HG02981 (cell line): ENCODE measurements at regions not wholly inside any gene's neighbourhood (a gene's known extent, or its start where the extent isn't known, plus 50 kb on each side); places are given as distances from the start of the nearest gene placed in this dataset.
"Not testable (repeated sequence)": the region's sequence is repeated elsewhere in the genome, so short reads cannot be mapped to it uniquely, and the experiment has no call there.

Experiments used
- ATAC-seq: cut with Tn5 transposase; IDR thresholded peaks from one replicate; pipeline ENCODE4 v1.9.1; 2021; ENCODE audit warnings: mild to moderate bottlenecking, moderate library complexity; ENCODE audit not compliant: unreplicated experiment

DNA sequence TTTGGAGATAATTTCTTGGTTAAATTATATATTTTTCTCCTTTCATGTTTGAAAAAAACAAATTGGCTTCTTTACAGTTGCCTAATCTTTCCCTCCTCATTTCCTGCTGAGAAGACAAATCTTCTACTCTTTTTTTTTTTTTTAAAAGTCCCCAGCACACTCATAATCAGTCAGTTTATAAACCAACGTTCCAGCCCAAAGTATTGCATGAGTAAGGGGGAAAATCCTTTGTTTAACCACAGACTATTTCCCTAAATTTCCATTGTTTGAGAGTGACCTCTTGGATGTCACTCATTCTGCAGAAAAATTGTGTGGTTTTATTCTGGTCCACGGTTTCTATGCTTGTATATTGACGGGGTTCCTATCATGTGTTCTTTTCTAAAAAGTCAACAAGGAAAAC is 55.1 kb upstream of the TLR4 start:
- no peak for ATAC-seq

DNA sequence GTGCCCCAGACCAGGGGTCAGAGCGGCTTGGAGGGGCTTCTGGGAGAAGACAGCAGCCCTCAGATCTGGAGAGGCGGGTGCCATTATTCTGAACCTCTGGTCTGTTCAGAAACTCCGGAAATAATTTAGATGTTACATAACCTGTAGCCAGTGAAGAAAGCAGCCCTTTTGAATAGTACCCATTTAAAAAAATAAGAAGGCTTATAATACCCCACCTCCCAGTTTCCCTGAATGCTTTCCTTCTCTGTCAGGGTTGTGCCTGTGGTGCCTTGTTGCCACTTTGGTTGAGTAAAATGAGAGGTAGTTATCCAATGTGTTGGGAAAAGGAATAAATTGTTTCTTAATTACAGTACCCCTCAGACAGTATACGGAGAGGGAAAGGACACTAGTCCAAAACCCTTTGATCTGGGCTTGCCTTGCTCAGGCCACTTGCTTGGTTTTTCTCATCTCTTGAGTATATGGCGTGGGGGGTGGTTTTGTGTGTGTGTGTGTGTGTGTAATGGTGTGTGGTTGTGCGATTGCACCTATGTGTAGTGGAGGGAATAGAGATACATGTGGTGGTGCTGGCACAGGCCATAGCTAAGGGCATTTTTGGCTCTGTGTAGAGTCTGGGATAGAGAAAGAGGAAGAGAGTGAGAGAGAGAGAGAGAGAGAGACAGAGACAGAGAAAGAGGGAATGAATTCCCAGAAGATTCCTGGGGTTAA is 59.1 kb upstream of the TLR4 start:
- ATAC-seq, result peak; percentile 21

DNA sequence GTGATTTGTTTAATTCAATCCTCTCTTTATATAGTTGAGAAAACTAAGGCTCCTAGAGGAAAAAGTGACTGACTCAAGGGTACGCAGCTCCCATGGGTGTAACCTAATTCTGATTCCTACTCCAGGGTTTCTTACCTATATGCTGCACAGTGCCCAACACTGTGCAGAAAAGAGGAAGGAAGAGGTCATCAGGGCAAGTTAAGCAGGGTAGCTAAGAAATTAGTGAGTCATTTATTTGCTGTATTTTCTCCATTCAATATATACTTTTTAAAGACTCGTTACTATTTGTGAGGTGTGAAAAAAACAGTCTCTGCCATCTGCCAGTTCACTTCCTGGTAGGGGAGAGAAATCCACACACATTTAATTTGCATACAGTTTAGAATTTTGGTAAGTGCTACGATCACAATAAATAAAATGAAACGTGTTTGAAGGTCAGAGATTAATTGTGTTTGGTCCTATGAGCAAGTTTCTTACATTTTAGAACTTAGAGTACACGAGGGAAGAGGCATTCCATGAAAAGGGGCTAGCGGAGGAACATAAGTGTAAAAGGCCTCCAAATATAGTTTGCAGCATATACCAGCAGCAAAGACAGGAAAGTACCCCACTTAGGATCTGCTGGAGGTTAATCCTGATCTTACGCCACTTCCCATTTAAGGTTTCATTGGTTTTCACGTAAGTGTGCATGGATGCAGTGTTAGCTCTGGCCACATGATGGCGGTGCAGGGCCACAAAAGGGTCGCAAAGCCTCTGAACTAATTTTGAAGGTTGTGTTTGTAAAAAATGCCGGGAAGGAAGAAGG is 59.9 kb upstream of the TLR4 start:
- peak; percentile 75 for ATAC-seq

DNA sequence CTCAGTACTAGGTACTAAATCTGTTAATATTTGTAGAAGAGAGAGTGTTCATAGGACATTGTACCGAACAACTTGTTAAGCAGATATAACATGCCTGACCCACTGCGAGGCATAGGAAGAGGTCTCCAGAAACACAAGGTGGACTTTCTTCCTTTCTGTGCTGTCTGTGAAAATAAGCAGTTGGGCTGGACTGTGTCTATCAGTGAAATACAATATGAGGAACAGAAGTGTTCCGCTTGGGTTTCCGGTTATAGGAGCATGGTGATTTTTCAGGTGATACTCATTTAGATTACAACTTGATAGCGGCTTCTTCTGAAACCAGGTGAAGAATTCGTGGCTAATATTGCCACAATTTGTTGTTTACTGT is 60.9 kb upstream of the TLR4 start:
- ATAC-seq, result no peak

DNA sequence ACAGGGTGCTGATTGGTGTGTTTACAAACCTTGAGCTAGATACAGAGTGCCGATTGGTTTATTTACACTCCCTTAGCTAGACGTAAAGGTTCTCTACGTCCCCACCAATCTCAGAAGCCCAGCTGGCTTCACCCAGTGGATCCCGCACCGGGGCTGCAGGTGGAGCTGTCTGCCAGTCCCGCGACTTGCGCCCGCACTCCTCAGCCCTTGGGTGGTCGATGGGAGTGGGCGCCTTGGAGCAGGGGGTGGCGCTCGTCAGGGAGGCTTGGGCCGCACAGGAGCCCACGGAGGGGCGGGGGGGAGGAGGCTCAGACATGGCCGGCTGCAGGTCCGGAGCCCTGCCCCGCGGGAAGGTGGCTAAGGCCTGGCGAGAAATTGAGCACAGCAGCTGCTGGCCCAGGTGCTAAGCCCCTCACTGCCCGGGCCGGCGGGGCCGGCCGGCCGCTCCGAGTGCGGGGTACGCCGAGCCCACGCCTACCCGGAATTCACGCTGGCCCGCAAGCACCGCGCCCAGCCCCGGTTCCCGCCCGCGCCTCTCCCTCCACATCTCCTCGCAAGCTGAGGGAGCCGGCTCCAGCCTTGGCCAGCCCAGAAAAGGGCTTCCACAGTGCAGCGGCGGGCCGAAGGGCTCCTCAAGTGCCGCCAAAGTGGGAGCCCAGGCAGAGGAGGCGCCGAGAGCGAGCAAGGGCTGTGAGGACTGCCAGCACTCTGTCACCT is 61.5 kb upstream of the TLR4 start:
- not testable (repeated sequence) for ATAC-seq

DNA sequence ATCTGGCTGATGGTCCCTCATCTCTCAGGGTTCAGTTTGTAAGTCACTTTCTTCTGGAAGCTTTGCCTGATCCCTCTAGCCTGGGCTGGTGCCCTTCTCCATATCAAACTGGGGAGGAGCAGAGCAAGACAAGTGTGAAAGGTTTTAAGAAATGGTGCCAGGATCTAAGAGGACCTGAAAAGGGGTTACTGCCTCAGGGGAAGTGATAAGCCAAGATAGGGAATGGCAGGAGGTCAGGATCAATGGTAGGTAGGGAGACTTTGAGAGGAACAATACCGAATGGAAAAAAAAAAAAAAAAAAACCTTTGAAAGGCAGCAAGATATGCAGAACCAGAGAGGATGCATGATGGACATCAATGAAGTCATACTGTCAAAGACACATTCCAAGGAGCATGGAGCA is 67.5 kb upstream of the TLR4 start:
- no peak for ATAC-seq

DNA sequence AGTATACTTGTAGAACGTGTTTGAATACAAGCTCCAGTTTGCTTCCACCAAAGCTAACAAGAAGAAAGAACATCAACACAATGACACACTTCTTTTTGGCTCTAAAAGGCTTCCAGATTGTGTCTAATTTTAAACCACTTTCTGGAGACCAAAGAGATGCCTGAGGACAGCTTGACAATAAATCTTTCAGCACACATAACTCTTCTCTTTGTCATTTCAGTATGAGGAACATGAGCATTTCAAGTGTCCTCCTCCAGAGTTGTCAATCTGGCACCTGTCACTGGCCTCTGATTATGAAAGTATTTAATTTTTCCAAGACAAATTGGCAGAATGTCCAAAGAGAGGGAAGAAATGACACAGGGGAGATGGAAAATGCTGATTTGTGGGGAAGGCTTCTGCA is 79.0 kb upstream of the TLR4 start:
- ATAC-seq, result no peak

DNA sequence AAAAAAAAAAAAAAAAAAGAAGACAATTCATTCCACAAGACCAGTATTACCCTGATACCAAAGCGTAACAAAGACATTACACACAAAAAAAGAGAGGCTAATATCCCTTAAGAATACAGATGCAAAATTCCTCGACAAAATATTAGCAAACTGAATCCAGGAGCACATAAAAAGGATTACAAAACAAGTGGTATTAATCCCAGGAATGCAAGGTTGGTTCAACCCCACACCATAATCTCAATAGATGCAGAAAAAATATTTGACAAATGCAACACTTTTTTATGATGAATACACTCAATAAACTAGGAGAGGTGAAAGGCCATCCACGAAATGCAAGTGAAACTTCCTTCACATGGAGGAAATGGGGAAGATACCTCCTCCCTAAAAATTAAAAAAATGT is 80.1 kb upstream of the TLR4 start:
- ATAC-seq, result no peak

DNA sequence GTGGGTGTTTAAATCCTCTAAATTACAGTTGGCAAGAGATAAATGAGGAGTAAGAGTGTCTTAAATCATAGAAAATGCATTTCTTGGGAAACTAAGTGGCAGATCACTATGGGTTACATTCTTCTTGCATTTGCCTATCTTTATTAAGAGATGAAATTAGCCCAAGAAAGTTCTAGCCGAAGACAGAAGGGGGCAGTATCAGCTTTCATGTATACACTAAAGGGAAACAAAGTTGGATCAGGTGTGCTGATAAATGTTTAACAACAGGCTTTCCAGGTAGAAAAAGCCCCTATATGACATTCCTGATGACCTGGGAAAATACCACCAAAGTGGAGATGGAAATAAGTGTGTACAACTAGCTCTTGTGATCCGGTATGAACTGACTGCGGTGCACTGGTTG is 81.9 kb upstream of the TLR4 start:
- no peak for ATAC-seq

DNA sequence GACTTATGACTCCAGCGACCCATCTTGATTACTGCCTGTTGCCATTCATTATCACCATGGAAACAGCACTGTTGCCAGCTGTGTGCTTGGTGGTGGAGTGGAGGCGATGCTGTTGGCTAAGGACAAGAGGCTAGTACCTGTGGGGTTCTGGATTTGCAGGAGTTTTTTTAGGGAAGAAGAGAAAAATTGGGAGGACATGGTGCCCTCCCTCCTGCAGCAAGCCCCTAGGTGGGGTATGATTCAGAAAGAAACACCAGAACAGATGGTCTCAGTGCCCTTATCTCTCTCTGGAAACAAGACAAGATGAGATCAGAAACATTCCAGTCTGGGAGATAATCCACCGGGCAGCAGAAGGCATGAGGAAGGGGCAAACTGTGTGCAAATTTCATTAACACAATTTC is 87.8 kb upstream of the TLR4 start:
- ATAC-seq, result no peak

DNA sequence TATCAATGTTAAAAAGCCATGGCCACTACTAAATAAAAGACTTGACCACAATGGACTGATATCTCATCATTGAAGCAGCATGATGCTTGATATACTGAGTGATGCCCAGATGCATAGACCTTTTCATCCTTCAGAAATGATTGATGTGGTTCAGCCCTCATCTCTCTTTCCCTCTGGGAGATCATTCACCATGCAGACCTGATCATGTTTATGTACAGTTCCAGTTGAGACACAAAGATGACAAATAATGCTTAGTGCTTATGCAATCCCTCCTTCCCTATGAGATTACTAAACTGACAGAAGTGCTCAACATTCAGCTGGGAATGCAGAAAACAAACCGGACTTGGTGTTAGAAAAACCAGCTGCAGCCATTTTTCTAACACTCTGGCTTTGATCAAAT is 91.9 kb upstream of the TLR4 start:
- no peak for ATAC-seq

DNA sequence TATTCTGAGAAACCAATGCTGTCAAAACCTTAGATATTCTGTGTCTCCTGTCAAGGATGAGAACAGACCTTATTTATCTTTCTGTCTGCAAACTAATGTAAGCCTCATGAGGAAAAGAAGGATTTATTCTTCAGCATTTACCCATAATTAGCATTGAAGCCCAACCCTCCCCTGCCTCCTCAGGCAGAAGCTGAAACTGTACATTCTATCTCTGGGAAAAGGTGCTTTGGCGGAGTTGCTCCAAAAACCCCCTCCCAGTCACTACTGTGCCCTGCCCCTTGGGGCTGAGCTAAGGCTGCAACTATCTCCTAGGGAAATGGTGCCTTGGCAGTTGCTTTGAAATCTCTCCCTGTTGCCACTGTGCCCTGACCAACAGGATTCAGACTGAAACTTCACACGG is 106.2 kb upstream of the TLR4 start:
- ATAC-seq, result no peak

DNA sequence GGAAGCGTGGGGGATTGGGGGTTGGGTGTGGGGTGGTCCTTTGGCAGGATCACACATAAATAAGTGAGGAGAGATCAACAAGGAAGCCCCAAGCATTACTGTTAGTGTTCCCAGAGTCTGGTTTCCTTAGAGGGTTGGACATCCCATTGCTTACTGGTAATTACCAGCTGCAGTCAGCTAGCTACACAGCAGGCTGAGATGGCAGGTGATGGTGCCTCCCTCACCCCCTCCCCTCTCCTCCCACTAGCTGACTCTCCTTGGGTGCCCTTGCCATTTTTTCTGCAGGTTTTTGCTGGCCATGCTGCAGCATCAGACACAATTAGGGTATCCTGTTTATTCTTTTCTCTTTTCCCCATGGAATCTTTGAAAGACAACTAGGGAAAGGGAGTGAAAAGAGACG is 107.5 kb upstream of the TLR4 start:
- no peak for ATAC-seq

DNA sequence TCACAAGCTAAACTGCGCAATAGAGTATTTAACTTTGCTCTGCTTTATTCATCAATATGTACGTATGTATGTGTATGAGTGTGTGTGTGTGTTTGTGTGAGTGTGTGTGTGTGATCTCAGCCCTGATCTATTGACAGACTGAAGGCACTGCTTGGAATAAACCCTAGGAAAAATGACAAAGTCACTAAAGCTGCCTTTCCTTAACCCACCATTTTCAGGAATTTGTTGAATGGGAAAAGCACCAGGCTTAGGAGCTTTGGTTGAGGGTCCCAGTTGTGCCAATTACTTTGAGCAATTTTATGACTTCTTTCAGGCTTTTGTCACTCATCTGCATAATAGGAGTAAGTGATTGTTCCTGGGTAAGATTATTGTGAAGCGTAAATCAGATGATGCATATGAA is 108.6 kb upstream of the TLR4 start:
- ATAC-seq, result no peak

DNA sequence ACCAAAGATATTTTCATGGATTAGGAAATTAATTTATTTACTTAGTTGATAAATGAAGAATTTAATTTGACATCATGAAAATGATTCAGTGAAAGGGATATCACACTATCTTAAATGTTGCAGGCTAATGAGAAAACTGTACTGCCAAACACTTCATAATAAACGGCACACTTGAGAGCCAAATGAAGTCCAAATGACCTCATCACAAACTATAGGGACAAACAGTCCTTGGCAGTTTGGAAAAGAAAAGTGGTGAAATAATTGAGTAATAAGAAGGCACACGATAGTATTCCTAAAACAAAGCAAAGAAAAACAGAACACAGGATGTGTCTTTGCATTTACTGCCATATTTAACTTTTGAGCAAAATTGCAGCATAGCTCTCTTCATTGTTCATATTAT is 116.9 kb upstream of the TLR4 start:
- no peak for ATAC-seq

DNA sequence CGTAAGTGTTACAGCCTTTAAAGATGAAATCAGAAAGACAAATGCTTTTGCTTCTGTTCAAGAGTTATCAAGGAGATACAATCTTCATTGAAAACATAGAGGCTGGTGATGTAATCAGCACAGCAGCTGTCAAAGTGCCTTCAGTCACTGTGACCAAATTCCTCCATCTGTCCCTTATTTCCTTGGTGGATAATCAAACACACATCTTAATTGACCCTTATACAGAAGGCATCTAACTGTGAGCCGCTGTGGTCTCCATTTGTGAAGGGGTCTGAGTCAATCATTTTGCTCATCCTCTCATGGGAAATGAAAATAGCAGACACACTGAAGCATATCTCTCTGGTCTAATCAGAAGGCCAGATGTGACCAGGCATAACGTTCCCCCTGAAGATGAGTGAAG is 130.1 kb upstream of the TLR4 start:
- ATAC-seq, result no peak

DNA sequence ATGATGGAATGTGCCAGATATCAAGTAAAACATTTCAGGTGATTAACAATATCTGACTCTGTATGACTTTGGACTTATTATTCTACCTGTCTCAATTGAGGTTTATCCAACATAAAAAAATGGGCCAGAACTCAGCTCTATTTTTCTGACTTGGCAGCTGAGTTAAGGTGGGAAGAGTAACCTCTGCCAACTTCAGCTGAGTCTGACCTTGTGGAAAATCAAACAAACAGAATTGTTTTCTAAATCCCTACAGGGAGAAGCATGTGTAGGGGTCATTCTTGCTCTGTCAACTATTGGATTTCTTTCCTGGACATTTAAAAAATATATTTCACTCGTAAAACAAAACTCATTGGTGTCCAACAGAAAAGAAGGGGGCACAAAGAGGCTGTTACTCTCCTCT is 139.4 kb upstream of the TLR4 start:
- no peak for ATAC-seq

DNA sequence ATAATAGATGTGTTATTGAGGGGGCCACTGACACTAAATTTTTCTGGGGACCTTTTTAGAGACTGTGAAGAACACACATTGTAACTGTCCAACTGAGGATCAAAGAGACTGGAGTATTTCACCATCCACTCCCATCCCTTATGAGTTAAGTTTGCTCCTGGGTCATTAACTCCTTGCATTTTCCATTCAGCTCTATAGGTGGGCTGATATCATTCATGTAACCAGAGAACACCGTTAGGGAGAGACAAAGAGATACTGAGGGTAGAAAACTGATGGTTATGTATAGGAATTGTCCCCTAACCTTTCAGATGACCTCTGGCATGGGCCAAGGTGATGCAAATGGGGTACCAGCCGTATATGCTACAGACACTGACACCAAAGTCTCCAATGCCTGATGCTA is 142.4 kb upstream of the TLR4 start:
- no peak for ATAC-seq

DNA sequence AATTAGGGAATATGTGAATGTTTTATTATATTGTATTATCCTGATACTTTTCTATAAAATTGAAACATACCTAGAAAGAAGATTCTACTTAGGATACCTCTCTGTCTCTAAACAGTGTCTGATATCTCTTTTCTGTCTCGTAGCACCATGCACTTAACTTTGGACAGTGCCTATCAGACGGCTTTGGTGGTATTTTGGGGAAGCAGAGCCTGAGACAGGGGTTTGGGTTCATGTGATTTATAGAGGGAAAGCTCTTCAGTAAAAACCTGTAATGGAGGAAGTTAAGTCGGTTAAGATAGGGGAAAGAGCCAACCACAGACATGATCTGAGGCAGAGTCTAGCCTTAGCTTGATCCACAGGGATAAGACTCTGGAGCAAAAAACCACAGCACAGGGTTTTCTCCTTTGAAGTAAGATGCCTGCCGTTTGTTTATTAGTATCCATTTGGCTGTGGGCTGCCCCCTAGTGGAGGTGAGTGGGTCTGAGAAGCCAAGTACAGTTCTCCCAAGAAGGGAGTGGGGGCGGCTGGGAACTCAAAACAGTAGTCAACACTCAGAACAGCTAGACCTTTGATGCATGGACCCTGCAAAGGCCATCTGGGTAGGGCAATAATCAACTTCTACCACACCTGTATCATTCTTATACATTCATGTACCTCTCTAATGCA is 141.2 kb upstream of the ASTN2 start:
- peak; percentile 89 for ATAC-seq

DNA sequence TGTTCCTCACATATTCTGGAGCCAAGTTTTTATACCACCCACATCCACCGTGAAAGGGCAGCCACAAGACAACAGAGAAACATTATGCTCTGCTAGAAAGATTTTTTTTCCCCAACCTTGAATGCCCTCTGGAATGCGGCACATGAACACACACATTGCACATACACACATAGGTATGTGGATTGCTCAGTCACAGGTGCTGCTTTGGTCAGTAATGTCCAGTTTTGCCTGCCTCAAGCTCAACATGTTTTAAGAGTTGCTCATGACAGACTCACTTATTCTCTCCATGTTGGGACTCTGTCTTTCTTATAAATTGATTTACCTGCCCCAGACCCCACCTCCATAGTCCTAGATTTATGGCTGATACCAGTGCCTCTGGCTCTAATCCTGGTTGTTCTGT is 138.0 kb upstream of the ASTN2 start:
- ATAC-seq, result no peak

DNA sequence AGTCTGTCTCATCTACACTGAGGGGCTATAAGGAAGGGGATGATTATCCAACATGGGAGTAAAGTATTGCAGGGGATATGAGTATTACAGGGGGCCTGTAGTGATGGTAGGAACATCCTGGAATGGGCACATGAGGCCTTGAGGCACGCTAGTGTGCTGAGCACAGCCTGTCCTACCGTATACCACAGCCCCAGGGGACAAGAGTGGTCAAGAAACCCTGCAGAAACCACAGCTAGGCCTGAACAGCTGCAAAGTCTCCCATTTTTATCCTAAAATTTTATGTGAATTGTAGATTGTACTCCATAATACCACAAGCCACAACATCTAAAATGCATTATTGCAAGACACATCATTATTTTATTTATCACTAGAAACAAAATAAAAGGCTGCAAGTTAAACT is 136.3 kb upstream of the ASTN2 start:
- ATAC-seq, result no peak

DNA sequence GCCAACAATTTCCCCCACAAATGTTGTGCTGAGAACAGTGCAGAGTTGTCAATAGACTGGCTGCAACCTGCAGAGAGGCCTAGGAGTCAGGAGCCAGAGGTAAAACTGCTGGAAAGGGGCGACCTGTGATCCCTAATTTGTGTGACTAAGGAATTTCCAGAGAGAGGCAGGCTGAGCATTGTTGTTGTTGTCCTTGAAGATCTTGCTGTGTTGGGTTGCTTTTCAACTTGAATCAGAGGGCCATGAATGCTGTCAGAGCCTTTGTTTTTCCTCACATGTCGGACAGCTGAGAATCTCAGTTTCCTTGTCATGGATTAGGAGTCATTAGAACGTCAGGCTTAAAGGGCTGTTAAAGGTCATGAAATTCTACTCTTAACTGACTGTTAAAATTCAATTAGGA is 134.6 kb upstream of the ASTN2 start:
- ATAC-seq, result no peak
